ENCODE measurements at regions not wholly inside any gene's neighbourhood (a gene's known extent, or its start where the extent isn't known, plus 50 kb on each side); places are given as distances from the start of the nearest gene placed in this dataset.
A peak's percentile ranks its signal among the peaks of the same experiment; 100 is the strongest.

DNA sequence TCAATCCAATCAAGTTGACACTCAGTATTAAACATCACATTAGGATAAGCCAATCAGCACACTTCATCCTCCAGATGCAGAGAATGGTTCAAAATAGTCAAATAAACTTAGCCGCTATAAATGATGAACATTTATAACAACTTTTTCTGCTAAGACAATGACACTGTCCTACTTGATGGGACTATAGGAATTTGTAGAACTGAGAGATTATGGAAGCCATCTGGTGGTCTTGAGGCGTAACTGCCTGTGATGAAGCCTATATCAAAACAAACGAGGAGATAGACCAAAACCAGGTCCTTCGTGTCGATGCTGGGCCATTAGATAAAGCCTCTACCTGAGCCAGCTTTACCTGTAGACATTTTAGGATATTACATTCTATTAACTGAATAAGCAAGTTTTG, 631.1 kb downstream of the COL12A1 start:
- no peak overlapping the region for H2AFZ ChIP-seq (ENCODE audit: low read depth, low read length)
- H3K36me3 ChIP-seq (ENCODE audit: insufficient read depth, low read length) = no peaks in the 10 kb centered on the region
- no peak overlapping the region for H3K27ac ChIP-seq (ENCODE audit: low read length)
- no peak overlapping the region for H3K9ac ChIP-seq (ENCODE audit: low read length)
- H3K4me2 ChIP-seq (ENCODE audit: low read length) = no peak overlapping the region
- no peaks in the 10 kb centered on the region for H3K27me3 ChIP-seq (ENCODE audit: insufficient read depth, low read depth, low read length)
- TF ChIP-seq, protein P1, sequence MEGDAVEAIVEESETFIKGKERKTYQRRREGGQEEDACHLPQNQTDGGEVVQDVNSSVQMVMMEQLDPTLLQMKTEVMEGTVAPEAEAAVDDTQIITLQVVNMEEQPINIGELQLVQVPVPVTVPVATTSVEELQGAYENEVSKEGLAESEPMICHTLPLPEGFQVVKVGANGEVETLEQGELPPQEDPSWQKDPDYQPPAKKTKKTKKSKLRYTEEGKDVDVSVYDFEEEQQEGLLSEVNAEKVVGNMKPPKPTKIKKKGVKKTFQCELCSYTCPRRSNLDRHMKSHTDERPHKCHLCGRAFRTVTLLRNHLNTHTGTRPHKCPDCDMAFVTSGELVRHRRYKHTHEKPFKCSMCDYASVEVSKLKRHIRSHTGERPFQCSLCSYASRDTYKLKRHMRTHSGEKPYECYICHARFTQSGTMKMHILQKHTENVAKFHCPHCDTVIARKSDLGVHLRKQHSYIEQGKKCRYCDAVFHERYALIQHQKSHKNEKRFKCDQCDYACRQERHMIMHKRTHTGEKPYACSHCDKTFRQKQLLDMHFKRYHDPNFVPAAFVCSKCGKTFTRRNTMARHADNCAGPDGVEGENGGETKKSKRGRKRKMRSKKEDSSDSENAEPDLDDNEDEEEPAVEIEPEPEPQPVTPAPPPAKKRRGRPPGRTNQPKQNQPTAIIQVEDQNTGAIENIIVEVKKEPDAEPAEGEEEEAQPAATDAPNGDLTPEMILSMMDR (IDR thresholded peaks at IDR 0.05; ENCODE audit: poor library complexity, severe bottlenecking) = peak; percentile 39
- no peak for TF ChIP-seq RAD21 (conservative IDR thresholded peaks at IDR 0.05)
- no peaks in the 10 kb centered on the region for H3K9me3 ChIP-seq (ENCODE audit: low read length)
- no peaks in the 10 kb centered on the region for H3K79me2 ChIP-seq (replicated peaks; ENCODE audit: insufficient read depth, low read length)
- H3K4me3 ChIP-seq (ENCODE audit: low read length) = no peak overlapping the region
- H4K20me1 ChIP-seq (ENCODE audit: insufficient read depth) = no peaks in the 10 kb centered on the region
- H3K9me2 ChIP-seq (ENCODE audit: insufficient read depth, low read length) = no peaks in the 10 kb centered on the region
- no peaks in the 10 kb centered on the region for H3F3A ChIP-seq (ENCODE audit: insufficient read depth, low read length, poor library complexity, severe bottlenecking)

DNA sequence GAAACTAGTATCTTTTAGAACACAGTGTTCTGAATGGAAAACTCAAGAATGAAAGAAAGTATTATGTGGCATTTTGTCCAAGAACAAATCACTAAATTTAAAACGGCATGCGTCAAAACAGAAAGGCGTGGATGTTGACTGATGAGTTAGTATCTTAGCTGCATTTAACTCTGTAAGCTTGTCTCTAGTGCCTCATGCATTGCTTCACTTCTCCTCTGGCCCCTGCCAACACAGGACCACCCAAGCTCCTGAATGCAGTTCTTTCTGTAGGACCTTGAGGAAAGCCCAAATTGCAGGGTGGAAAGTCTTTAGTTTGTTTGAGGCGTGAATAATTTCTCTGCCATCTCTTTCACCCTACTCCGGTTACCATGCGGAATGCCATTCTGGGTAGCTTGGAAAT, 632.2 kb downstream of the COL12A1 start:
- Histone ChIP-seq H3K9me3 (ENCODE audit: low read length) (no peaks in the 10 kb centered on the region), H3K36me3 (ENCODE audit: insufficient read depth, low read length) (no peaks in the 10 kb centered on the region), H2AFZ (ENCODE audit: low read depth, low read length) (no peak overlapping the region), H3K9ac (ENCODE audit: low read length) (no peak overlapping the region), H3K4me3 (ENCODE audit: low read length) (no peak overlapping the region), H3K27me3 (ENCODE audit: insufficient read depth, low read depth, low read length) (no peaks in the 10 kb centered on the region), H3K4me2 (ENCODE audit: low read length) (no peak overlapping the region), H4K20me1 (ENCODE audit: insufficient read depth) (no peaks in the 10 kb centered on the region), H3K79me2 (replicated peaks; ENCODE audit: insufficient read depth, low read length) (no peaks in the 10 kb centered on the region), H3F3A (ENCODE audit: insufficient read depth, low read length, poor library complexity, severe bottlenecking) (no peaks in the 10 kb centered on the region), H3K9me2 (ENCODE audit: insufficient read depth, low read length) (no peaks in the 10 kb centered on the region), H3K27ac (ENCODE audit: low read length) (no peak overlapping the region)
- TF ChIP-seq, protein P1 (IDR thresholded peaks at IDR 0.05; ENCODE audit: poor library complexity, severe bottlenecking) = no peak
- TF ChIP-seq RAD21 (conservative IDR thresholded peaks at IDR 0.05) (no peak), SMC3 (conservative IDR thresholded peaks at IDR 0.05; ENCODE audit: poor library complexity) (no peak)

DNA sequence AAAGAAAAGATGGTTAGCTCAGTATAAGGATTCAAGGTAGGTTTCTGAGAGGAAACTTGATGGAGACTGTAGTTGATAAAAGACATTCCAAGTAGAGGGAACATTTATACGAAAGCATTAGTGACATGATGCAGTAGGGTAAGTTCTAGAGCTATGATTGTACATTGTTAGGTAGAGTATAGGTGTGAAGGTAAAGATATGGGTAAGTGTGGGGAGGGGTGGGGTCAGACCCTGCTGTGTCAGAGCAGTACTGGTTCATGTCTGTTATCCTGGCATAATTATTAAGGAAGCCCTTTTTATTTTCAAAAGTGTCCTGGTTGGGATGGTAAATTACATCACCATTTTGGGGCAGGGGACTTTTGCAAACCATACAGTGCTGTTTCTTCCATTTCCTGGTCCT, 635.8 kb downstream of the COL12A1 start:
- no peaks in the 10 kb centered on the region for H3K9me3 ChIP-seq (ENCODE audit: low read length)
- H3K9ac ChIP-seq (ENCODE audit: low read length) = no peak overlapping the region
- TF ChIP-seq, protein P2, sequence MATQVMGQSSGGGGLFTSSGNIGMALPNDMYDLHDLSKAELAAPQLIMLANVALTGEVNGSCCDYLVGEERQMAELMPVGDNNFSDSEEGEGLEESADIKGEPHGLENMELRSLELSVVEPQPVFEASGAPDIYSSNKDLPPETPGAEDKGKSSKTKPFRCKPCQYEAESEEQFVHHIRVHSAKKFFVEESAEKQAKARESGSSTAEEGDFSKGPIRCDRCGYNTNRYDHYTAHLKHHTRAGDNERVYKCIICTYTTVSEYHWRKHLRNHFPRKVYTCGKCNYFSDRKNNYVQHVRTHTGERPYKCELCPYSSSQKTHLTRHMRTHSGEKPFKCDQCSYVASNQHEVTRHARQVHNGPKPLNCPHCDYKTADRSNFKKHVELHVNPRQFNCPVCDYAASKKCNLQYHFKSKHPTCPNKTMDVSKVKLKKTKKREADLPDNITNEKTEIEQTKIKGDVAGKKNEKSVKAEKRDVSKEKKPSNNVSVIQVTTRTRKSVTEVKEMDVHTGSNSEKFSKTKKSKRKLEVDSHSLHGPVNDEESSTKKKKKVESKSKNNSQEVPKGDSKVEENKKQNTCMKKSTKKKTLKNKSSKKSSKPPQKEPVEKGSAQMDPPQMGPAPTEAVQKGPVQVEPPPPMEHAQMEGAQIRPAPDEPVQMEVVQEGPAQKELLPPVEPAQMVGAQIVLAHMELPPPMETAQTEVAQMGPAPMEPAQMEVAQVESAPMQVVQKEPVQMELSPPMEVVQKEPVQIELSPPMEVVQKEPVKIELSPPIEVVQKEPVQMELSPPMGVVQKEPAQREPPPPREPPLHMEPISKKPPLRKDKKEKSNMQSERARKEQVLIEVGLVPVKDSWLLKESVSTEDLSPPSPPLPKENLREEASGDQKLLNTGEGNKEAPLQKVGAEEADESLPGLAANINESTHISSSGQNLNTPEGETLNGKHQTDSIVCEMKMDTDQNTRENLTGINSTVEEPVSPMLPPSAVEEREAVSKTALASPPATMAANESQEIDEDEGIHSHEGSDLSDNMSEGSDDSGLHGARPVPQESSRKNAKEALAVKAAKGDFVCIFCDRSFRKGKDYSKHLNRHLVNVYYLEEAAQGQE (IDR thresholded peaks at IDR 0.05; ENCODE audit: borderline replicate concordance) = no peak
- TF ChIP-seq MXI1 (conservative IDR thresholded peaks at IDR 0.05; ENCODE audit: poor library complexity, severe bottlenecking) = no peak
- no peaks in the 10 kb centered on the region for H3K9me2 ChIP-seq (ENCODE audit: insufficient read depth, low read length)
- H2AFZ ChIP-seq (ENCODE audit: low read depth, low read length) = no peak overlapping the region
- H3K4me2 ChIP-seq (ENCODE audit: low read length) = no peak overlapping the region
- no peaks in the 10 kb centered on the region for H4K20me1 ChIP-seq (ENCODE audit: insufficient read depth)
- H3K79me2 ChIP-seq (replicated peaks; ENCODE audit: insufficient read depth, low read length) = no peaks in the 10 kb centered on the region
- no peak overlapping the region for H3K27ac ChIP-seq (ENCODE audit: low read length)
- H3K36me3 ChIP-seq (ENCODE audit: insufficient read depth, low read length) = no peaks in the 10 kb centered on the region
- H3K27me3 ChIP-seq (ENCODE audit: insufficient read depth, low read depth, low read length) = no peaks in the 10 kb centered on the region
- no peak overlapping the region for H3K4me3 ChIP-seq (ENCODE audit: low read length)
- no peaks in the 10 kb centered on the region for H3F3A ChIP-seq (ENCODE audit: insufficient read depth, low read length, poor library complexity, severe bottlenecking)

Measured in neural cell (in vitro differentiated cells).